HFFc6 (cell line): ENCODE measurements at regions not wholly inside any gene's neighbourhood (a gene's known extent, or its start where the extent isn't known, plus 50 kb on each side); places are given as distances from the start of the nearest gene placed in this dataset.

Experiments
- DNase-seq: peaks from one replicate; pipeline ENCODE4 v3.0.0-alpha.2; 2018
- H3K27ac Mint-ChIP-seq: 2 replicates; pipeline ENCODE4 v1.8.0; 2020; ENCODE audit warnings: mild to moderate bottlenecking, mixed read lengths
- H3K27me3 Mint-ChIP-seq: 2 replicates; pipeline ENCODE4 v1.8.0; 2021; ENCODE audit warnings: mild to moderate bottlenecking, moderate library complexity, mixed read lengths; ENCODE audit not compliant: insufficient read depth
- H3K36me3 Mint-ChIP-seq: 2 replicates; pipeline ENCODE4 v1.8.0; 2021; ENCODE audit warnings: low read depth, mixed read lengths
- H3K4me1 Mint-ChIP-seq: 2 replicates; pipeline ENCODE4 v1.8.0; 2020; ENCODE audit warnings: low read depth, mixed read lengths
- H3K4me3 Mint-ChIP-seq: 2 replicates; pipeline ENCODE4 v1.8.0; 2020; ENCODE audit warnings: mild to moderate bottlenecking, moderate library complexity, mixed read lengths
- H3K9me3 Mint-ChIP-seq: 2 replicates; pipeline ENCODE4 v1.8.0; 2020; ENCODE audit warnings: mild to moderate bottlenecking, mixed read lengths
- TF ChIP-seq, protein P1 (sequence below): fragments of 200-600 bp; sonication (generic); IDR thresholded peaks from 2 replicates; pipeline ENCODE4 v1.5.0; 2021; ENCODE audit warnings: antibody characterized with exemption, mild to moderate bottlenecking

DNA sequence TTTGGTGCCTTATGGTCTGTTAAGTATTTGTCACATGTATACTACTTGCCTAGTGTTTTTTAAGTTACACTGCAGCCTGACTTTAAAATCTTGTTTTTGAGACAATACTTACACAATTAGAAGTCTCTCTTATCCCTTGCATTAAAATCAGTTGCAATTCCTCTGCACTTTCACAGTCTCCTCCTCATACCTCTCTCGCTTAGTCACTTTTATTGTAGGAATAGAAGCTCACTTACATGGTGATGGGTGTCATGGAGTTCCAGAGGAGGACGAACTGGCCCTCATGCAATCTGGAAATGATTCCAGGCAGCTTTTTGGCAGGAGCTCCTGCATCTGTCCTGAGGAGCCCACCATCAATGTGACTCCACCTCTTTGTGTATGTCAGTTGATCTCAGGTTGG is 238.4 kb upstream of the TBC1D5 start:
- Mint-ChIP-seq H3K4me3 (no peak overlapping the region), H3K9me3 (no peaks in the 10 kb centered on the region), H3K4me1 (peaks cover 19% of the 10 kb centered on the region), H3K36me3 (no peaks in the 10 kb centered on the region), H3K27ac (no peak overlapping the region; the same call in 1 of the 2 replicates), H3K27me3 (0 out of 2 replicates have a peak, but pooled peaks cover 1% of the 10 kb centered on the region)
- TF ChIP-seq, protein P1, sequence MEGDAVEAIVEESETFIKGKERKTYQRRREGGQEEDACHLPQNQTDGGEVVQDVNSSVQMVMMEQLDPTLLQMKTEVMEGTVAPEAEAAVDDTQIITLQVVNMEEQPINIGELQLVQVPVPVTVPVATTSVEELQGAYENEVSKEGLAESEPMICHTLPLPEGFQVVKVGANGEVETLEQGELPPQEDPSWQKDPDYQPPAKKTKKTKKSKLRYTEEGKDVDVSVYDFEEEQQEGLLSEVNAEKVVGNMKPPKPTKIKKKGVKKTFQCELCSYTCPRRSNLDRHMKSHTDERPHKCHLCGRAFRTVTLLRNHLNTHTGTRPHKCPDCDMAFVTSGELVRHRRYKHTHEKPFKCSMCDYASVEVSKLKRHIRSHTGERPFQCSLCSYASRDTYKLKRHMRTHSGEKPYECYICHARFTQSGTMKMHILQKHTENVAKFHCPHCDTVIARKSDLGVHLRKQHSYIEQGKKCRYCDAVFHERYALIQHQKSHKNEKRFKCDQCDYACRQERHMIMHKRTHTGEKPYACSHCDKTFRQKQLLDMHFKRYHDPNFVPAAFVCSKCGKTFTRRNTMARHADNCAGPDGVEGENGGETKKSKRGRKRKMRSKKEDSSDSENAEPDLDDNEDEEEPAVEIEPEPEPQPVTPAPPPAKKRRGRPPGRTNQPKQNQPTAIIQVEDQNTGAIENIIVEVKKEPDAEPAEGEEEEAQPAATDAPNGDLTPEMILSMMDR: no peak
- DNase-seq: peak; percentile 60

DNA sequence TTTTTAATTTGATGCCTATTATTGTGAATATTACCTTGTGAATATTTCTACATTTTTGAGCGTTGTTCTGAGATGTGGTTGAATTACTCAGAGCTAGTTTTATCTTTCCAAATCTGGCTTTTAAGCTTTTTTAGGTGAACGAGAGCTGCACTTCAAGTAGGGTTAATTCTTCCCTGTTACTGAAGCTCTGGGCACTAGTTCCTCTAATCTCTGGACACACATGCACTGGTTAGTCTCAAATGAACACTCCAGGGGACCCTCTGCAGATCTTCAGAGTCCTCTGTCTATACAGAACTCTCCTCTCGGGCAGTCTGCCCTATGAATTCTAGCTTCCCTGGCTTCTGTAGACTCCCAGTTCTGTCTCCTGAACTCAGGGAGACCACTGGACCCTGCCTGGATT is 237.5 kb upstream of the TBC1D5 start:
- H3K27ac Mint-ChIP-seq: no peak overlapping the region
- TF ChIP-seq, protein P1: no peak
- DNase-seq: no peak

DNA sequence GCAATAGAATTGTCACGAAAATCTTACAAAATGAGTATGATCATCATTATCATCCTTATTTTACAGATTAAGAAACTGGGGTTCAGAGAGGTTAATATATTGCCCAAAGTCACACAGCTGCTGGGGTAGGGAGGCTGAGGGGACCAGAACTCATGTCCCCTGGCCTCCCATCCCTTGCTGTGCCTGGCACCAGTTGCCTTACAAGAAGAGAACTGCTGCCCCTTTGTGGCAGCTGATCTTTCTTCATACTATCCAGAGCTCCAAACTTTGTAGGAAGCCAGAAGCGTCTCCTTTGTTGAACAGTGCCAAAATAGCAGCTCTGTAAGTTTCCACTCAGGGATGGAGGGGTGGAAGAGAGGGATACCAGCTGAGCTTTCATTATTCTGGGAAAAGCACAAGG is 236.8 kb upstream of the TBC1D5 start:
- Mint-ChIP-seq H3K9me3 (no peaks in the 10 kb centered on the region), H3K36me3 (no peaks in the 10 kb centered on the region), H3K27ac (no peak overlapping the region), H3K27me3 (0 out of 2 replicates have a peak, but pooled peaks cover 1% of the 10 kb centered on the region), H3K4me1 (peaks cover 19% of the 10 kb centered on the region), H3K4me3 (no peak overlapping the region)
- TF ChIP-seq, protein P1: peak; percentile 62; the same call in 1 of the 2 replicates
- DNase-seq: peak; percentile 19

More for the DNA sequence above, 237.5 kb upstream of the TBC1D5 start:
- H3K27me3 Mint-ChIP-seq: 0 out of 2 replicates have a peak, but pooled peaks cover 1% of the 10 kb centered on the region
- H3K36me3 Mint-ChIP-seq: no peaks in the 10 kb centered on the region
- H3K4me3 Mint-ChIP-seq: no peak overlapping the region
- H3K9me3 Mint-ChIP-seq: no peaks in the 10 kb centered on the region
- peaks cover 19% of the 10 kb centered on the region for H3K4me1 Mint-ChIP-seq

DNA sequence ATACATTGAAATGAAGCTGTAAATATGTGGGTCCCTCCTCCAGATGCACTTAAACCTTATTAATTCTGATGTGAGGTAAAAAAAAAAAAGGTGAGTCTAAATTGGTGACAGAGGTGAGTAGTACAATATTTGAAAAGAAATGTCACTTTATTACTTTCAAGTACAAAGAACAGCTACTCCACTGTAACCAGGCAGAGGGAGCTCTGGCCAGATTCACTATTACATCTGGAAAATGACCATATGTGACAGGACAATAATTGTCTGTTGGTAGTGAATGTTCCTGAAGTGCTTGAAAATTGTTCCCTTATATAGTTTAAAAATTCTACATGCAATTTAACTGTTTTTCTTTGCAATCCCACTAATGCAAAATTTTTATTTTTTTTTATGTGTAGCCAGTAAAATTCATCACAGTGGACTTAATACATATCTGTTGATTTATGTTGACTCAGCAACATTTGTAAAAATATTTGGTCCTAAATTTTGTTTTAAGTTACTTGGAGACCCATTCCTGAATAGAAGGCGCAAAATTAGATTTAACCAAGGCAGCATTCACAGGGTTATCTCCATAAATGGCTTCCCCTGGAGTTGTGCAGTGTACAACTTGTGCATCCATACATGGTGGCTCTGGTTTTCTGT is 231.9 kb upstream of the TBC1D5 start:
- Mint-ChIP-seq H3K4me3 (no peak overlapping the region), H3K9me3 (no peaks in the 10 kb centered on the region), H3K27ac (no peak overlapping the region), H3K27me3 (peaks cover 1% of the 10 kb centered on the region; the same call in 1 of the 2 replicates), H3K4me1 (peaks cover 26% of the 10 kb centered on the region), H3K36me3 (no peaks in the 10 kb centered on the region)
- DNase-seq: no peak
- TF ChIP-seq, protein P1: peak; percentile 43; the same call in 1 of the 2 replicates

DNA sequence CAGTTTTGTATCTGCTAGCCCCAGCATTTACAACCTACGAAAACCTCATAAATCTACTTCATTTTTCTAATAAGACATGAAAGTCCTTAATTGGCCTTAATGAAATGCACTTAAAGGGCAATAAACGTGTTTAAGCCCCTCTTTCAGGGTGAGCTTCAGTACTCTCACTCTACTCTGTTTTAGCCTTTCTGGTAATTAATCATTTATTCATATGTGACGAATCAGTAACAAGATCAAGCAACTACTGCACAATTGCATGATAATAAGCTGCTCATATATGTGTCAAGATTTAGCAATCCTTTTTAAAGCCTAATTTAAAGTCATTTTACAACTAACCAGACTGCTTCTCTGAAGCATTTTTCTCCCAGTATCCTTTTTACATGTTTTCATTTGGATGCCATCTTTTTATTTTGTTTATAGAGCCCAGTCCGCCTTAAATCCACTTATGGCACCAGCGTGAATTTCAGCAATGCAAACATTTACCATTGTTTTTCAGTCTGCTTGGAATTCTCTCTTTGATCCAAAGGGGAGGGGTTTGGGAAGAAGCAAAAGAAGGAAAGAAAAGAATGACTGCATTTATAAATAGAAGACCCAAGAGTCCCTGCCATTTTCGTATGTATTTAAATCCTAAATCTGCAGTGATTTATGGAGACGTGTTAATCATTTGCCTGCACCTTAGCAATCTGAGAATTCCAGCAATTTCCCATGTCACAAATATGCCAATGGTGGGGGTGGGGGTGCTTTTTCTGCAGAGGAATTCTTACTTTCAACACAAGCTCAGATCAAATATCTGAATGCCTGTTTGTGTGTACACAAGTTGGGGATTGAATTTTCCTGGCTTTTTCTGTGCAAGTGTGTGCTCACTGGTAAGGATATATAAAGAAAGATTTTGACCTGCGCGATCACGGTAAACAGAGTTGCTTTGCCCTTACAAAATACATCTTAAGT is 230.8 kb upstream of the TBC1D5 start:
- Mint-ChIP-seq H3K4me3 (no peak overlapping the region), H3K27ac (no peak overlapping the region), H3K36me3 (no peaks in the 10 kb centered on the region)

More for the DNA sequence above, 230.8 kb upstream of the TBC1D5 start:
- no peaks in the 10 kb centered on the region for H3K9me3 Mint-ChIP-seq
- TF ChIP-seq, protein P1: no peak
- H3K27me3 Mint-ChIP-seq: peaks cover 1% of the 10 kb centered on the region; the same call in 1 of the 2 replicates
- H3K4me1 Mint-ChIP-seq: peaks cover 26% of the 10 kb centered on the region
- DNase-seq: no peak
